WTC11 (cell line): ENCODE measurements at regions not wholly inside any gene's neighbourhood (a gene's known extent, or its start where the extent isn't known, plus 50 kb on each side); places are given as distances from the start of the nearest gene placed in this dataset.
A peak's percentile ranks its signal among the peaks of the same experiment; 100 is the strongest.

ENCODE experiments used
- ATAC-seq: fragments of 200-7000 bp; cut with Tn5 transposase; 2 replicates; pipeline ENCODE4 v1.10.0; 2021; ENCODE audit warnings: mild to moderate bottlenecking, moderate library complexity
- CTCF ChIA-PET: fragments of 300-600 bp; sonication (Branson Sonifier 250); formaldehyde crosslinking; loops from one replicate; lab custom pipeline; 2021; ENCODE audit warnings: antibody characterized with exemption; lab: Charles Lee
- POLR2A ChIA-PET: fragments of 350-600 bp; sonication (Branson Sonifier 250); formaldehyde crosslinking; loops from one replicate; lab custom pipeline; 2021; ENCODE audit warnings: antibody characterized with exemption; lab: Charles Lee
- DNase-seq: peaks from one replicate; pipeline ENCODE4 v3.0.0; 2021; ENCODE audit warnings: low spot score
- H3K27ac Mint-ChIP-seq: 2 replicates; pipeline ENCODE4 v1.8.0; 2021; ENCODE audit warnings: mixed read lengths
- H3K27me3 Mint-ChIP-seq: 2 replicates; pipeline ENCODE4 v1.8.0; 2021; ENCODE audit warnings: low read depth, mild to moderate bottlenecking, moderate library complexity, mixed read lengths
- H3K36me3 Mint-ChIP-seq: 2 replicates; pipeline ENCODE4 v1.8.0; 2021; ENCODE audit warnings: mixed read lengths
- H3K4me1 Mint-ChIP-seq: 2 replicates; pipeline ENCODE4 v1.8.0; 2022; ENCODE audit warnings: mixed read lengths
- H3K4me3 Mint-ChIP-seq: 2 replicates; pipeline ENCODE4 v1.8.0; 2021; ENCODE audit warnings: mild to moderate bottlenecking, moderate library complexity, mixed read lengths
- H3K9me3 Mint-ChIP-seq: 2 replicates; pipeline ENCODE4 v1.8.0; 2021; ENCODE audit warnings: mixed read lengths
- FOXP1 ChIP-seq: sonication (generic); formaldehyde crosslinking; IDR thresholded peaks from 2 replicates; pipeline ENCODE4 v1.8.0; 2022; ENCODE audit warnings: missing genetic modification reagents, mild to moderate bottlenecking, moderate library complexity, borderline replicate concordance
- MYBL2 ChIP-seq: sonication (generic); formaldehyde crosslinking; IDR thresholded peaks from 2 replicates; pipeline ENCODE4 v1.8.1; 2023; ENCODE audit warnings: mild to moderate bottlenecking, moderate library complexity, missing genetic modification reagents
- NFYB ChIP-seq: sonication (generic); formaldehyde crosslinking; conservative IDR thresholded peaks from 2 replicates; pipeline ENCODE4 v1.8.0; 2022; ENCODE audit warnings: low read depth, missing genetic modification reagents
- TEAD4 ChIP-seq: sonication (generic); formaldehyde crosslinking; IDR thresholded peaks from 2 replicates; pipeline ENCODE4 v1.8.0; 2022; ENCODE audit warnings: mild to moderate bottlenecking, missing genetic modification reagents
- ZNF263 ChIP-seq: sonication (generic); formaldehyde crosslinking; IDR thresholded peaks from 2 replicates; pipeline ENCODE4 v1.8.1; 2022; ENCODE audit warnings: low read depth, mild to moderate bottlenecking, moderate library complexity, missing genetic modification reagents
- TF ChIP-seq, protein P1 (sequence below): fragments of 250-450 bp; sonication (Bioruptor Pico); IDR thresholded peaks from 2 replicates; pipeline ENCODE4 v2.1.2; 2022; ENCODE audit warnings: mild to moderate bottlenecking, moderate library complexity
- TF ChIP-seq, protein P2 (sequence below): sonication (generic); formaldehyde crosslinking; IDR thresholded peaks from 2 replicates; pipeline ENCODE4 v1.8.1; 2023; ENCODE audit warnings: mild to moderate bottlenecking, missing genetic modification reagents
- TF ChIP-seq, protein P3 (sequence below): sonication (generic); formaldehyde crosslinking; IDR thresholded peaks from 2 replicates; pipeline ENCODE4 v1.8.1; 2023; ENCODE audit warnings: mild to moderate bottlenecking, missing genetic modification reagents, moderate library complexity
- TF ChIP-seq, protein P4 (sequence below): sonication (generic); formaldehyde crosslinking; IDR thresholded peaks from 2 replicates; pipeline ENCODE4 v1.8.1; 2022; ENCODE audit warnings: missing genetic modification reagents, borderline replicate concordance
- TF ChIP-seq, protein P5 (sequence below): sonication (generic); formaldehyde crosslinking; IDR thresholded peaks from 2 replicates; pipeline ENCODE4 v1.8.1; 2023; ENCODE audit warnings: mild to moderate bottlenecking, missing genetic modification reagents

DNA sequence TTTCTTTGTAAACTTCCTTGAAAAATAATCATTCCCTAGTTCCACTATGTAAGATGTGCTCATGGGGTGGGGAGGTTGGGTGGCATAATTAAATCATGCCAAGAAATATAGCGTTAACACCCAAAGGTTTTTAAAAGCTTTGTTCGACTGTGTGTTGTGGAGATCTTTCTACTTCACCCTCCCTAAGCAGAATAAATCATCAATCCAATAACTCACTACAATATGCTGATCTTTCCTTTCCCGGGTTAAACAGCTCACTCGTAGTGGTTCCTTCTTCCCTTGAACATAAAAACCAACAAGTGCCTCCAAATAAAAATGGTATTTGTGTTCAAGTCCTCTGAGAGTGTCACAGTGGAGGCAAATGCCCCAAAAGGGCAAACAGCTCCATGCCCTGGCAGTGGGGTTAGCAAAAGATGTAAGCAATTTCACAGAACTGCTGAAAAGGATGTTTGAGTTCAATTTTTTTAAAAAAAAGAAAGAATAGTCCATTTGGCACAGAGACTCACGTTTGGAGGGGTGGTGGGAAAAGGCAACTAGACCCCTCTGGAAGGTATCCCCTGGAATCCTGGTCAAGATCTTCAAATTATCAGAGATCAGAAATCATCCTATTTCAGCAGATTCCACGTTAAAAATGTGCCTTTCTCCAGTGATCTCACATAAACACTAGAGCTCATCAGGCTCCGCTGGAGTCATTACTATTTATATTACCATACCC is 99.1 kb downstream of the TFAP2A start:
- Mint-ChIP-seq H3K4me1 (peaks cover 74% of the 10 kb centered on the region), H3K27me3 (peaks cover 11% of the 10 kb centered on the region), H3K27ac (peak overlapping the region; percentile 65; the same call in 1 of the 2 replicates), H3K4me3 (no peak overlapping the region), H3K36me3 (no peaks in the 10 kb centered on the region), H3K9me3 (peaks cover 7% of the 10 kb centered on the region)
- TF ChIP-seq, protein P1, sequence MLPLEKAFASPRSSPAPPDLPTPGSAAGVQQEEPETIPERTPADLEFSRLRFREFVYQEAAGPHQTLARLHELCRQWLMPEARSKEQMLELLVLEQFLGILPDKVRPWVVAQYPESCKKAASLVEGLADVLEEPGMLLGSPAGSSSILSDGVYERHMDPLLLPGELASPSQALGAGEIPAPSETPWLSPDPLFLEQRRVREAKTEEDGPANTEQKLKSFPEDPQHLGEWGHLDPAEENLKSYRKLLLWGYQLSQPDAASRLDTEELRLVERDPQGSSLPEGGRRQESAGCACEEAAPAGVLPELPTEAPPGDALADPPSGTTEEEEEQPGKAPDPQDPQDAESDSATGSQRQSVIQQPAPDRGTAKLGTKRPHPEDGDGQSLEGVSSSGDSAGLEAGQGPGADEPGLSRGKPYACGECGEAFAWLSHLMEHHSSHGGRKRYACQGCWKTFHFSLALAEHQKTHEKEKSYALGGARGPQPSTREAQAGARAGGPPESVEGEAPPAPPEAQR (CRISPR knock-in tag) = no peak
- CTCF ChIA-PET = interaction anchor here (1.0 to 1.3 kb wide), 2 partner anchors 105 to 150 kb away, joined by 3 read pairs; no protein-coding TSS in a partner anchor
- POLR2A ChIA-PET = no interaction called here
- ATAC-seq (no peak), DNase-seq (no peak)

DNA sequence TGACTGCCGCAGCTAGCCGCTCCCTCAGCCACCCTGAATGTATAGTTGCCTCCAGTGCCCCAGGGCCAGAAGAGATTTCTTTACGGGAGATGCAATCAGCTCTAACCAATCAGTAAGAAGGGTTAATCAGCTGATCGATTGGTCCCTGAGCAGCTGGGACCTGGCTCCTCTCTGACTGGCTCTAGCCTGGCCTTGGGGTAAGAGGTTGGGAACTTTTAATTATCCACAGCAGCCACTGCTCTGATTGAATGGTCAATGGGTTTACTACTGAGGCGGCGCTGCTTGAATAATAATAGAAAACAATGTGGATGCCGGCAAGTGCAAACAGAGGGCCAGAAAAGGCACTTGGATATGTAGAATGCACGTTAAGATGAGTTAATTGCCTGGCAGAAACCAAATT is 99.8 kb downstream of the TFAP2A start:
- CTCF ChIA-PET = interaction anchor here (1.0 to 1.3 kb wide), 2 partner anchors 106 to 150 kb away, joined by 3 read pairs; no protein-coding TSS in a partner anchor
- Mint-ChIP-seq H3K27ac (peak overlapping the region; percentile 75), H3K4me1 (peaks cover 81% of the 10 kb centered on the region), H3K36me3 (no peaks in the 10 kb centered on the region), H3K27me3 (peaks cover 11% of the 10 kb centered on the region), H3K9me3 (peaks cover 7% of the 10 kb centered on the region), H3K4me3 (peak overlapping the region; percentile 30)
- TF ChIP-seq, protein P2, sequence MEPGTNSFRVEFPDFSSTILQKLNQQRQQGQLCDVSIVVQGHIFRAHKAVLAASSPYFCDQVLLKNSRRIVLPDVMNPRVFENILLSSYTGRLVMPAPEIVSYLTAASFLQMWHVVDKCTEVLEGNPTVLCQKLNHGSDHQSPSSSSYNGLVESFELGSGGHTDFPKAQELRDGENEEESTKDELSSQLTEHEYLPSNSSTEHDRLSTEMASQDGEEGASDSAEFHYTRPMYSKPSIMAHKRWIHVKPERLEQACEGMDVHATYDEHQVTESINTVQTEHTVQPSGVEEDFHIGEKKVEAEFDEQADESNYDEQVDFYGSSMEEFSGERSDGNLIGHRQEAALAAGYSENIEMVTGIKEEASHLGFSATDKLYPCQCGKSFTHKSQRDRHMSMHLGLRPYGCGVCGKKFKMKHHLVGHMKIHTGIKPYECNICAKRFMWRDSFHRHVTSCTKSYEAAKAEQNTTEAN = no peak
- TF ChIP-seq, protein P3, sequence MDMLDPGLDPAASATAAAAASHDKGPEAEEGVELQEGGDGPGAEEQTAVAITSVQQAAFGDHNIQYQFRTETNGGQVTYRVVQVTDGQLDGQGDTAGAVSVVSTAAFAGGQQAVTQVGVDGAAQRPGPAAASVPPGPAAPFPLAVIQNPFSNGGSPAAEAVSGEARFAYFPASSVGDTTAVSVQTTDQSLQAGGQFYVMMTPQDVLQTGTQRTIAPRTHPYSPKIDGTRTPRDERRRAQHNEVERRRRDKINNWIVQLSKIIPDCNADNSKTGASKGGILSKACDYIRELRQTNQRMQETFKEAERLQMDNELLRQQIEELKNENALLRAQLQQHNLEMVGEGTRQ (CRISPR knock-in tag) = peak; percentile 57
- DNase-seq = peak; percentile 40
- peak; percentile 95 for ATAC-seq
- POLR2A ChIA-PET = no interaction called here

DNA sequence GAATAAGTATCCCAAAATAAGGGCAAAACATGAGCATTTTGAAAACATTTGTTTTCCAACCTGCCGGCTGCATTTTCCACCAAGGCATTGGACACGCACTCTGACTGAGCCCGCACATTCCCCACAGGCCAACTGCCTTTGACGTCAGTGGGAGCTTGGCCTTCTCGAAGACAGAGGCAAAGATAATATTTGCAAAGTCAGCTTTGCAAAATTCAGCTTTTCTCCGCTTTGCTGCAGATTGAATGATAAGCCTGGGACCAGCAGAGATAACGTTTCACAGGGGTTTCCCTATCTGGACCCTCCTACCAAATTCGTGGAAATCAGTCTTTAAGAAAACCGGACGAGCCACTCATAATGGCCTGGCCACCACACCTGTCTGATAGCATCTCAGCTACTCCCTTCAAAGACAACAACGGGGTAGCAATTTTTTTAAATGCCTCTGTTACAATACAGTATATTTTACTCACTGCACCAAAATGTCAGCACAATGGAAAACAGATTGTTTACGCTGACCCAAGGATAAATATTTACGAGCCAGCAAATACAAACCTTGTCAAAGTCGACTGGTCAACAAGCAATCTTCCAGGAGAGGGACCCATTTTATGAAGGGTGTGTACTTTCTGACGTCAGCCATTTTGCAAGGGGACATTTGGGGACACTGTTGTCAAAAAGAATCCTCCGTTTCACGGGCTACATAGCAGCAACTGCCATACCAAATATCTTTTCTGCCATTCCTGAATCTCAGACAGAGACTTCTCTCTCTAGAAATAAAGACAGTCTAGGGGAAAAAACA is 100.5 kb downstream of the TFAP2A start:
- ATAC-seq = no peak
- H3K4me1 Mint-ChIP-seq = peaks cover 88% of the 10 kb centered on the region
- TF ChIP-seq, protein P4, sequence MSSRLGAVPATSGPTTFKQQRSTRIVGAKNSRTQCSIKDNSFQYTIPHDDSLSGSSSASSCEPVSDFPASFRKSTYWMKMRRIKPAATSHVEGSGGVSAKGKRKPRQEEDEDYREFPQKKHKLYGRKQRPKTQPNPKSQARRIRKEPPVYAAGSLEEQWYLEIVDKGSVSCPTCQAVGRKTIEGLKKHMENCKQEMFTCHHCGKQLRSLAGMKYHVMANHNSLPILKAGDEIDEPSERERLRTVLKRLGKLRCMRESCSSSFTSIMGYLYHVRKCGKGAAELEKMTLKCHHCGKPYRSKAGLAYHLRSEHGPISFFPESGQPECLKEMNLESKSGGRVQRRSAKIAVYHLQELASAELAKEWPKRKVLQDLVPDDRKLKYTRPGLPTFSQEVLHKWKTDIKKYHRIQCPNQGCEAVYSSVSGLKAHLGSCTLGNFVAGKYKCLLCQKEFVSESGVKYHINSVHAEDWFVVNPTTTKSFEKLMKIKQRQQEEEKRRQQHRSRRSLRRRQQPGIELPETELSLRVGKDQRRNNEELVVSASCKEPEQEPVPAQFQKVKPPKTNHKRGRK = no peak
- TF ChIP-seq, protein P5, sequence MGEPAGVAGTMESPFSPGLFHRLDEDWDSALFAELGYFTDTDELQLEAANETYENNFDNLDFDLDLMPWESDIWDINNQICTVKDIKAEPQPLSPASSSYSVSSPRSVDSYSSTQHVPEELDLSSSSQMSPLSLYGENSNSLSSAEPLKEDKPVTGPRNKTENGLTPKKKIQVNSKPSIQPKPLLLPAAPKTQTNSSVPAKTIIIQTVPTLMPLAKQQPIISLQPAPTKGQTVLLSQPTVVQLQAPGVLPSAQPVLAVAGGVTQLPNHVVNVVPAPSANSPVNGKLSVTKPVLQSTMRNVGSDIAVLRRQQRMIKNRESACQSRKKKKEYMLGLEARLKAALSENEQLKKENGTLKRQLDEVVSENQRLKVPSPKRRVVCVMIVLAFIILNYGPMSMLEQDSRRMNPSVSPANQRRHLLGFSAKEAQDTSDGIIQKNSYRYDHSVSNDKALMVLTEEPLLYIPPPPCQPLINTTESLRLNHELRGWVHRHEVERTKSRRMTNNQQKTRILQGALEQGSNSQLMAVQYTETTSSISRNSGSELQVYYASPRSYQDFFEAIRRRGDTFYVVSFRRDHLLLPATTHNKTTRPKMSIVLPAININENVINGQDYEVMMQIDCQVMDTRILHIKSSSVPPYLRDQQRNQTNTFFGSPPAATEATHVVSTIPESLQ = no peak
- TF ChIP-seq FOXP1 (no peak), MYBL2 (no peak), TEAD4 (CRISPR knock-in tag) (no peak), NFYB (CRISPR knock-in tag) (no peak), ZNF263 (CRISPR knock-in tag) (no peak)
- H3K36me3 Mint-ChIP-seq = no peaks in the 10 kb centered on the region
- H3K4me3 Mint-ChIP-seq = peak overlapping the region; percentile 30
- H3K27ac Mint-ChIP-seq = peak overlapping the region; percentile 75
- no peak for DNase-seq
- peaks cover 11% of the 10 kb centered on the region for H3K27me3 Mint-ChIP-seq
- peaks cover 7% of the 10 kb centered on the region for H3K9me3 Mint-ChIP-seq
- ChIA-PET CTCF (interaction anchor here (1.3 kb wide), 1 partner anchor 151 kb away, joined by 3 read pairs; no protein-coding TSS in a partner anchor), POLR2A (no interaction called here)
